ENCODE measurements at regions not wholly inside any gene's neighbourhood (a gene's known extent, or its start where the extent isn't known, plus 50 kb on each side); places are given as distances from the start of the nearest gene placed in this dataset.

- DNase-seq (ENCODE audit: extremely low spot score) = no peak
- ChIA-PET CTCF (interaction anchor here (0.7 kb wide), 1 partner anchor 973 kb away, joined by 3 read pairs; no protein-coding TSS in a partner anchor), POLR2A (no interaction called here)
- TF ChIP-seq LEF1 (IDR thresholded peaks at IDR 0.05; ENCODE audit: borderline replicate concordance) = no peak
- no peak for TF ChIP-seq ELF4 (IDR thresholded peaks at IDR 0.05)
- no peak for TF ChIP-seq HDGF (IDR thresholded peaks at IDR 0.05; ENCODE audit: borderline replicate concordance)
- no peak for TF ChIP-seq PKNOX1 (IDR thresholded peaks at IDR 0.05)
- TF ChIP-seq CTBP1 (IDR thresholded peaks at IDR 0.05; ENCODE audit: borderline replicate concordance) = no peak
- TF ChIP-seq ARNT (IDR thresholded peaks at IDR 0.05) = no peak
- TF ChIP-seq SUZ12 (IDR thresholded peaks at IDR 0.05) = no peak
- TF ChIP-seq NFRKB (IDR thresholded peaks at IDR 0.05) = no peak
- TF ChIP-seq FOXM1 (IDR thresholded peaks at IDR 0.05; ENCODE audit: borderline replicate concordance) = no peak
- TF ChIP-seq BHLHE40 (IDR thresholded peaks at IDR 0.05; ENCODE audit: borderline replicate concordance) = no peak
- no peak for TF ChIP-seq L3MBTL2 (conservative IDR thresholded peaks at IDR 0.05)
Measured at GRCh38 chr6:93806409-93807270, 387.3 kb upstream of the EPHA7 start.

DNA sequence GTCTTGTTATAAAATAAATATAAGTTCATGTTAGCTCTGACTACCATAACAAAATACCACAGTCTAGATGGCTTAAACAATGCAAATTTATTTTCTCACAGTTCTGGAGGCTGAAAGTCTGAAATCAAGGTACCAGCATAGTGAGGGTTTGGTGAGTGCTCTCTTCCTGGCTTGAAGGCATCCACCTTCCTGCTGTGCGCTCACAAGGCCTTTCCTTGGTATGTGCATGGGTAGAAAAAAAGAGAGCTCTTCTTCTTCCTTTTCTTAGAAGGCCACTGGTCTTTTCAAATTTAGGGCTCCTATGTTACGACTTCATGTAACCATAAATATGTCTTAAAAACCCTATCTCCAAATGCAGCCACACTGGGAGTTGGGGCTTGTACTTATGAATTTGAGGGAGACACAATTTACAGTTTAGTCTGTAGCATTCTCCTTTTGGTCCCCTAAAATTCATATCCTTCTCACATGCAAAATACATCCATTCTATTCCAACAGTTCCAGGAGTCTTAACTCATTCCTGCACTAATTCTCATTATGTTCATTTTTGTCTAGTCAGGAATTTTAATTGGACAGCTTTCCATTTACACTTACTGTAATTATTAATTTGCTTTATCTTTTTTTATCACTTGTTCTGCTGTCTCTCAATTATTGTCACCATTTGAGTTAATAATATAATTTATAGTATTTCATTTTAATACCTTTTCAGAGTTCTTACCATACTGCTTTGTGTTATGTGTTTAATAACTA is 381.9 kb upstream of the EPHA7 start:
- POLR2A ChIA-PET = no interaction called here
- TF ChIP-seq BHLHE40 (IDR thresholded peaks at IDR 0.05; ENCODE audit: borderline replicate concordance) = no peak
- CTCF ChIA-PET = no interaction called here
- no peak for DNase-seq (ENCODE audit: extremely low spot score)

- no peak for TF ChIP-seq LEF1 (IDR thresholded peaks at IDR 0.05; ENCODE audit: borderline replicate concordance)
- no peak for TF ChIP-seq FOXM1 (IDR thresholded peaks at IDR 0.05; ENCODE audit: borderline replicate concordance)
- no peak for TF ChIP-seq BHLHE40 (IDR thresholded peaks at IDR 0.05; ENCODE audit: borderline replicate concordance)
- TF ChIP-seq CTBP1 (IDR thresholded peaks at IDR 0.05; ENCODE audit: borderline replicate concordance) = no peak
- TF ChIP-seq FOXA1 (IDR thresholded peaks at IDR 0.05) = no peak
- no peak for TF ChIP-seq SP1 (IDR thresholded peaks at IDR 0.05)
- no peak for TF ChIP-seq L3MBTL2 (conservative IDR thresholded peaks at IDR 0.05)
- no peak for TF ChIP-seq ZNF384 (IDR thresholded peaks at IDR 0.05)
- no peak for TF ChIP-seq TARDBP (IDR thresholded peaks at IDR 0.05)
- TF ChIP-seq HDGF (IDR thresholded peaks at IDR 0.05; ENCODE audit: borderline replicate concordance) = no peak
- TF ChIP-seq FOXK2 (IDR thresholded peaks at IDR 0.05) = no peak
- TF ChIP-seq NFRKB (IDR thresholded peaks at IDR 0.05) = no peak
- no peak for TF ChIP-seq PKNOX1 (IDR thresholded peaks at IDR 0.05)
- no peak for TF ChIP-seq SUZ12 (IDR thresholded peaks at IDR 0.05)
- TF ChIP-seq ARNT (IDR thresholded peaks at IDR 0.05) = no peak
- POLR2A ChIA-PET = no interaction called here
- CTCF ChIA-PET = no interaction called here
- no peak for DNase-seq (ENCODE audit: extremely low spot score)
Measured at GRCh38 chr6:93799226-93799625, 379.9 kb upstream of the EPHA7 start.

- no peak for DNase-seq (ENCODE audit: extremely low spot score)
- POLR2A ChIA-PET = no interaction called here
- TF ChIP-seq SP1 (IDR thresholded peaks at IDR 0.05) (no peak), SUZ12 (IDR thresholded peaks at IDR 0.05) (no peak), TARDBP (IDR thresholded peaks at IDR 0.05) (no peak), PKNOX1 (IDR thresholded peaks at IDR 0.05) (no peak), NFRKB (IDR thresholded peaks at IDR 0.05) (no peak), HDGF (IDR thresholded peaks at IDR 0.05; ENCODE audit: borderline replicate concordance) (no peak), ARNT (IDR thresholded peaks at IDR 0.05) (no peak), FOXK2 (IDR thresholded peaks at IDR 0.05) (no peak), FOXA1 (IDR thresholded peaks at IDR 0.05) (no peak), FOXM1 (IDR thresholded peaks at IDR 0.05; ENCODE audit: borderline replicate concordance) (no peak), ELF4 (IDR thresholded peaks at IDR 0.05) (no peak), CTBP1 (IDR thresholded peaks at IDR 0.05; ENCODE audit: borderline replicate concordance) (no peak), BHLHE40 (IDR thresholded peaks at IDR 0.05; ENCODE audit: borderline replicate concordance) (no peak), ZNF384 (IDR thresholded peaks at IDR 0.05) (no peak), LEF1 (IDR thresholded peaks at IDR 0.05; ENCODE audit: borderline replicate concordance) (no peak), L3MBTL2 (conservative IDR thresholded peaks at IDR 0.05) (no peak)
- CTCF ChIA-PET = no interaction called here
Measured at GRCh38 chr6:93794166-93794565, 374.8 kb upstream of the EPHA7 start.

DNA sequence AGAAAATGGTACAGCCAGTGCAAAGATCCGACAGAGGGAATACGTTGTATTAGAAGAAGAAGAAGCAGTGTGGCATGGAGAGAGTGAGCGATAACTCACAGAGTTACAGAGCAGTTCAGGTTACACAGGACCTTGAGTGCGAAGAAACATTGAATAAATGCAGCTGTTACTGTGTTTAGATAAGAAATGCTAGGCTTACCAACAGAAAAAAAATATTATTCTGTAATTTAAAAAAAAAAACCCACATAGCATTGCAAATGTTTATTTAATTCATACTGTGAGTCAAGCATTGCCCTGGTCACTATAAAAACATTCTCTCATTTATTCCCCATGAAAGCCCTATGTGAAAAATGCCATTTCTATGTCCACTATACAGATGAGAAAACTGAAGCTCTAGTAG is 373.4 kb upstream of the EPHA7 start:
- TF ChIP-seq SUZ12 (IDR thresholded peaks at IDR 0.05) (no peak), TARDBP (IDR thresholded peaks at IDR 0.05) (no peak), LEF1 (IDR thresholded peaks at IDR 0.05; ENCODE audit: borderline replicate concordance) (no peak), FOXK2 (IDR thresholded peaks at IDR 0.05) (no peak), HDGF (IDR thresholded peaks at IDR 0.05; ENCODE audit: borderline replicate concordance) (no peak), SP1 (IDR thresholded peaks at IDR 0.05) (no peak), FOXM1 (IDR thresholded peaks at IDR 0.05; ENCODE audit: borderline replicate concordance) (no peak), L3MBTL2 (conservative IDR thresholded peaks at IDR 0.05) (no peak), PKNOX1 (IDR thresholded peaks at IDR 0.05) (no peak), CTBP1 (IDR thresholded peaks at IDR 0.05; ENCODE audit: borderline replicate concordance) (no peak), NFRKB (IDR thresholded peaks at IDR 0.05) (no peak), ARNT (IDR thresholded peaks at IDR 0.05) (no peak), ELF4 (IDR thresholded peaks at IDR 0.05) (no peak)
- no peak for DNase-seq (ENCODE audit: extremely low spot score)
- CTCF ChIA-PET = no interaction called here
- POLR2A ChIA-PET = no interaction called here
